ENCODE measurements at regions not wholly inside any gene's neighbourhood (a gene's known extent, or its start where the extent isn't known, plus 50 kb on each side); places are given as distances from the start of the nearest gene placed in this dataset.

DNA sequence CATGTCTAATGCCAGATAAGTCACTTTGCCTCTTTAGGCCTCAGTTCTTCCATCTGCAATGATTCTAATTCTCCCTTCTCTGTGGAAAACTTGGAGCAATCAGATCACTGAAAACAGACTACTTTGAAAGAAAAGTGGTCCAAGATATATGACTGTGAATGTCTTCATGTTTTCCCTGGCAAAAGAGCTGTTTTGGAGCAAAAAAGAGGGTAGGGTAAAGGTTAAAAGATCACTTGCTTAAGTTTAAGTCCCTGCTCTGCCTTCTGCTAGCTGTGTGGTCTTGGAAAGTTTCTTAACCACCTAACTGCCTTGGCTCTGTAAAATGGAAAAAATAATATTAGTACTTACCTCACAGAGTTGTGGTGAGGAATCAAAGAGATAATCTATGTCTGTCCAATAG is 140.3 kb upstream of the PAK3 start:
- Histone ChIP-seq H3K4me1 (ENCODE audit: insufficient read depth, poor library complexity, severe bottlenecking) (no peaks in the 10 kb centered on the region), H3K4me3 (ENCODE audit: severe bottlenecking) (no peak overlapping the region), H3K27ac (ENCODE audit: poor library complexity, severe bottlenecking) (no peak overlapping the region), H3K36me3 (ENCODE audit: low read depth) (no peaks in the 10 kb centered on the region), H3K27me3 (ENCODE audit: insufficient read depth, poor library complexity, severe bottlenecking) (no peaks in the 10 kb centered on the region), H3K9me3 (ENCODE audit: severe bottlenecking) (no peaks in the 10 kb centered on the region)
- TF ChIP-seq CTCF (IDR thresholded peaks at IDR 0.05; ENCODE audit: poor library complexity, severe bottlenecking), result no peak
- ATAC-seq (ENCODE audit: low read depth) (no peak), DNase-seq (ENCODE audit: low spot score) (no peak)

DNA sequence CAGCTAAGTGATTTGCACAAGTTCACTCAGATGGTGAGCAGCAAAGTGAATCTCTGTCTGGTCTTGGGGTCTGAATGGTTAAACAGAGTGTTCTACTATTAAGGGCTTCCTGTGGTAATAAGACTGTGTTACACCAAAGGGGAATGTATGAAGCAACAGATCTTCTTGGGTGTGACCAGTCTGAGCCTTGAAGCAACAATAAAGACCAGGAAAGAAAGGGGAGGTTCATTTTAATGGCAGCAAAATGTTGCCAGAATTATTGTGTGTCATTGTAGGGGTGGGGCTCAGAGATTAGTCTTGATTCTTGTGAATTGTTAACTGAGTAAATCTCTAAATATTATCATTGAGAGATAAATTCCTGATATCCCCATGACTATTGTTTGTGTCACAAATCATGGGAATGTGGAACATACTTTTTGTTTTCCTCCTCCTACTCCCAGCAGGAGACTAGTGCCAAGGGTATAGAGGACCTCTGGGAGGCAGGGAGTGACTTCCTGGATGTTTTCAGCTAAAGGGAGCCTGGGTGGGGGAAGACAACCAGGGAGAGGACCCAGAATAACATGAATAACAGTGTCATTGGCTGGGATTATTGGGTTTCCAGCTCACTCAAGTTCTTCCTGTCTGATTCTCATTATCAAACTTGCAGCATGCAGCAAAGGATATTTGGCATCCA is 141.4 kb upstream of the PAK3 start:
- H3K27me3 ChIP-seq (ENCODE audit: insufficient read depth, poor library complexity, severe bottlenecking), result no peaks in the 10 kb centered on the region
- ATAC-seq (ENCODE audit: low read depth) (no peak), DNase-seq (ENCODE audit: low spot score) (no peak)
- H3K4me3 ChIP-seq (ENCODE audit: severe bottlenecking), result no peak overlapping the region
- H3K27ac ChIP-seq (ENCODE audit: poor library complexity, severe bottlenecking), result no peak overlapping the region
- H3K4me1 ChIP-seq (ENCODE audit: insufficient read depth, poor library complexity, severe bottlenecking), result no peaks in the 10 kb centered on the region
- no peak for TF ChIP-seq CTCF (IDR thresholded peaks at IDR 0.05; ENCODE audit: poor library complexity, severe bottlenecking)
- H3K9me3 ChIP-seq (ENCODE audit: severe bottlenecking), result no peaks in the 10 kb centered on the region
- no peaks in the 10 kb centered on the region for H3K36me3 ChIP-seq (ENCODE audit: low read depth)

DNA sequence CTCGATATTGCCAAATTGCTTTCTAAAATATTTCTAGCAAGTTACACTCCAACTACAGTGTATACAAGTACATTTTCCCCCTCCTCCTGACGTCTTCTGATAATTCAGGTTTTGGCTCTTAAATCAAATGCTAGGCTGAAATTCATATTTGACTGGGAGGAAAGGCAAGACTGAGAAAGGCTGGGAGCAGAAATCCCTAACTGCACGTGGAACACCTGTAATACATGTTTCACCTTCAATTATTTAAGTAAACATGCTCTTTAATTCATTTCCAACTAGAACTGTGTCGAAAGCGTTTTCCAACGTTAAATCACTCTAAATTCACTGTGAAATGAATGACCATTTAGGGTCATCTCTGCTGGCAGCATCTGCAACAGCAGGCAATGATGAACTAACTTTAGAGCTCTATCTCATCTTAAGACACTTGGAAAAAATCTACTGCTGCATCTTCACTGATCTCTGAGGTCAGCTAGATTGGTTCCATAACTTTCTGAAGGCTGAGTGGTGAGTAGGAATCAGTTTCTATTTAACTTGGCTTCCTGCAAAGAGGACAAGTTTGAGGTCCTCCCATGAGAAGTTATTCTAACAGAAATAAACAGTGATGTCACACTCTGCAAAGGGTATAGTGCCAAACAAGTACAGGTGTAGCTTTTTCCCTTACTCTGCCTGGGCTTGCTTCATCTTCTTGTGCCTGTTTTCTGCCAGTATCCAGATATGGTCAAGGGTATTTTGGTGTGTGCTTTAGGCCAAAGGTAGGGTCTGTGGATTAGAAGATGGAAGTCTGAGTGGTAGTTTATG is 144.3 kb upstream of the PAK3 start:
- Histone ChIP-seq H3K4me1 (ENCODE audit: insufficient read depth, poor library complexity, severe bottlenecking) (no peaks in the 10 kb centered on the region), H3K4me3 (ENCODE audit: severe bottlenecking) (no peak overlapping the region), H3K27me3 (ENCODE audit: insufficient read depth, poor library complexity, severe bottlenecking) (no peaks in the 10 kb centered on the region), H3K27ac (ENCODE audit: poor library complexity, severe bottlenecking) (no peak overlapping the region), H3K36me3 (ENCODE audit: low read depth) (no peaks in the 10 kb centered on the region), H3K9me3 (ENCODE audit: severe bottlenecking) (no peaks in the 10 kb centered on the region)
- no peak for TF ChIP-seq CTCF (IDR thresholded peaks at IDR 0.05; ENCODE audit: poor library complexity, severe bottlenecking)
- DNase-seq (ENCODE audit: low spot score) (no peak), ATAC-seq (ENCODE audit: low read depth) (no peak)

GRCh38 chrX:110944751-110945675 is 149.4 kb upstream of the CHRDL1 start:
- no peak for TF ChIP-seq CTCF (IDR thresholded peaks at IDR 0.05; ENCODE audit: poor library complexity, severe bottlenecking)
- no peak overlapping the region for H3K27ac ChIP-seq (ENCODE audit: poor library complexity, severe bottlenecking)
- H3K27me3 ChIP-seq (ENCODE audit: insufficient read depth, poor library complexity, severe bottlenecking), result peaks cover 12% of the 10 kb centered on the region
- ATAC-seq (ENCODE audit: low read depth), result no peak
- H3K9me3 ChIP-seq (ENCODE audit: severe bottlenecking), result no peaks in the 10 kb centered on the region
- no peak for DNase-seq (ENCODE audit: low spot score)
- no peaks in the 10 kb centered on the region for H3K4me1 ChIP-seq (ENCODE audit: insufficient read depth, poor library complexity, severe bottlenecking)
- H3K36me3 ChIP-seq (ENCODE audit: low read depth), result no peaks in the 10 kb centered on the region
- H3K4me3 ChIP-seq (ENCODE audit: severe bottlenecking), result no peak overlapping the region

Data from RWPE2 (cell line).